Panc1 (cell line): ENCODE measurements at regions not wholly inside any gene's neighbourhood (a gene's known extent, or its start where the extent isn't known, plus 50 kb on each side); places are given as distances from the start of the nearest gene placed in this dataset.

Experiments
- ATAC-seq: fragments of 200-7000 bp; cut with Tn5 transposase; 2 replicates; pipeline ENCODE4 v1.9.1; 2020; ENCODE audit warnings: mild to moderate bottlenecking, moderate library complexity
- BruUV-seq: library from RNA; stranded (reverse); fragments of 400-500 nt; replicated peaks from 2 replicates; lab custom pipeline; 2021; lab: Mats Ljungman, UMichigan
- CTCF ChIA-PET: fragments of 300-600 bp; sonication (Branson Sonifier 250); formaldehyde crosslinking; loops from one replicate; lab custom pipeline; 2022; ENCODE audit warnings: antibody characterized with exemption; lab: Charles Lee
- POLR2A ChIA-PET: fragments of 300-600 bp; sonication (Branson Sonifier 250); formaldehyde crosslinking; loops from one replicate; lab custom pipeline; 2022; ENCODE audit warnings: antibody characterized with exemption; lab: Charles Lee
- DNase-seq: peaks from one replicate; pipeline ENCODE4 v3.0.0-alpha.2; 2010; ENCODE audit warnings: low read depth, low spot score
- H3K27ac ChIP-seq: 2 replicates; pipeline ENCODE4 v1.5.1; 2011; ENCODE audit warnings: mild to moderate bottlenecking, low read length, inconsistent platforms
- H3K27me3 ChIP-seq: fragments of 200-500 bp; sonication (Bioruptor generic); 2 replicates; pipeline ENCODE4 v1.6.0; 2014; ENCODE audit warnings: low read length, inconsistent platforms; ENCODE audit not compliant: control insufficient read depth, insufficient read depth
- H3K36me3 ChIP-seq: fragments of 200-500 bp; sonication (Bioruptor generic); 2 replicates; pipeline ENCODE4 v1.5.1; 2014; ENCODE audit warnings: inconsistent platforms, mild to moderate bottlenecking, low read length, moderate library complexity; ENCODE audit not compliant: control insufficient read depth, insufficient read depth
- H3K4me1 ChIP-seq: 2 replicates; pipeline ENCODE4 v1.5.1; 2011; ENCODE audit warnings: inconsistent platforms, mild to moderate bottlenecking, low read length, moderate library complexity; ENCODE audit not compliant: control insufficient read depth, insufficient read depth
- H3K4me3 ChIP-seq, 2 experiments: 2 replicates each; pipeline ENCODE4 v1.5.1; 2011 to 2012; ENCODE audit warnings: low read depth in 2 of 2, low read length in 2 of 2, mild to moderate bottlenecking in 2 of 2, inconsistent platforms in 1 of 2, moderate library complexity in 1 of 2
- H3K9me3 ChIP-seq: fragments of 200-500 bp; sonication (Bioruptor generic); 2 replicates; pipeline ENCODE4 v1.5.1; 2014; ENCODE audit warnings: low read depth, mild to moderate bottlenecking, inconsistent platforms, low read length, moderate library complexity; ENCODE audit not compliant: control insufficient read depth, insufficient read depth
- CTCF ChIP-seq: fragments of 450-650 bp; IDR thresholded peaks from 2 replicates; pipeline ENCODE4 v1.5.1; 2017; ENCODE audit warnings: mild to moderate bottlenecking
- POLR2AphosphoS5 ChIP-seq: IDR thresholded peaks from 2 replicates; pipeline ENCODE4 v1.6.1; 2012; ENCODE audit warnings: mild to moderate bottlenecking, low read depth, low read length, moderate library complexity
- SIN3A ChIP-seq: IDR thresholded peaks from 2 replicates; pipeline ENCODE4 v1.6.1; 2012; ENCODE audit warnings: low read depth, mild to moderate bottlenecking, low read length, moderate library complexity, borderline replicate concordance; ENCODE audit not compliant: insufficient read depth
- TCF7L2 ChIP-seq: IDR thresholded peaks from 2 replicates; pipeline ENCODE4 v1.6.1; 2011; ENCODE audit warnings: mild to moderate bottlenecking, low read depth, low read length, inconsistent platforms
- in situ Hi-C: cut with HindIII; loops from 2 replicates; pipeline ENCODE4 v1.10.0; 2016; ENCODE audit warnings: low sequenced_read_pairs, low pct_unique_long_range_greater_than_20kb
- intact Hi-C: fragments of 100-400 bp; cut with micrococcal nuclease; formaldehyde crosslinking; loops from one replicate; pipeline ENCODE4 v1.10.0; 2022; ENCODE audit not compliant: unreplicated experiment
- TF ChIP-seq, protein P1 (sequence below), 2 experiments: IDR thresholded peaks; 2 replicates each; pipeline ENCODE4 v1.6.1; 2011 to 2012; ENCODE audit warnings: low read depth in 2 of 2, control low read depth in 1 of 2, low read length in 1 of 2, mild to moderate bottlenecking in 1 of 2, moderate library complexity in 1 of 2; ENCODE audit not compliant: insufficient read depth in 1 of 2

GRCh38 chr12:47417121-47417520, 288.7 kb downstream of the RPAP3 start:
- intact Hi-C loops: no loop called here
- no peak for ATAC-seq
- Histone ChIP-seq H3K9me3 (no peaks in the 10 kb centered on the region), H3K27me3 (peaks cover 2% of the 10 kb centered on the region; the same call in 1 of the 2 replicates), H3K36me3 (no peaks in the 10 kb centered on the region), H3K27ac (no peak overlapping the region), H3K4me1 (no peaks in the 10 kb centered on the region), H3K4me3 (no peak overlapping the region)
- in situ Hi-C loops: no loop called here
- TF ChIP-seq POLR2AphosphoS5 (no peak), TCF7L2 (no peak), SIN3A (no peak), CTCF (no peak)
- TF ChIP-seq, protein P1, sequence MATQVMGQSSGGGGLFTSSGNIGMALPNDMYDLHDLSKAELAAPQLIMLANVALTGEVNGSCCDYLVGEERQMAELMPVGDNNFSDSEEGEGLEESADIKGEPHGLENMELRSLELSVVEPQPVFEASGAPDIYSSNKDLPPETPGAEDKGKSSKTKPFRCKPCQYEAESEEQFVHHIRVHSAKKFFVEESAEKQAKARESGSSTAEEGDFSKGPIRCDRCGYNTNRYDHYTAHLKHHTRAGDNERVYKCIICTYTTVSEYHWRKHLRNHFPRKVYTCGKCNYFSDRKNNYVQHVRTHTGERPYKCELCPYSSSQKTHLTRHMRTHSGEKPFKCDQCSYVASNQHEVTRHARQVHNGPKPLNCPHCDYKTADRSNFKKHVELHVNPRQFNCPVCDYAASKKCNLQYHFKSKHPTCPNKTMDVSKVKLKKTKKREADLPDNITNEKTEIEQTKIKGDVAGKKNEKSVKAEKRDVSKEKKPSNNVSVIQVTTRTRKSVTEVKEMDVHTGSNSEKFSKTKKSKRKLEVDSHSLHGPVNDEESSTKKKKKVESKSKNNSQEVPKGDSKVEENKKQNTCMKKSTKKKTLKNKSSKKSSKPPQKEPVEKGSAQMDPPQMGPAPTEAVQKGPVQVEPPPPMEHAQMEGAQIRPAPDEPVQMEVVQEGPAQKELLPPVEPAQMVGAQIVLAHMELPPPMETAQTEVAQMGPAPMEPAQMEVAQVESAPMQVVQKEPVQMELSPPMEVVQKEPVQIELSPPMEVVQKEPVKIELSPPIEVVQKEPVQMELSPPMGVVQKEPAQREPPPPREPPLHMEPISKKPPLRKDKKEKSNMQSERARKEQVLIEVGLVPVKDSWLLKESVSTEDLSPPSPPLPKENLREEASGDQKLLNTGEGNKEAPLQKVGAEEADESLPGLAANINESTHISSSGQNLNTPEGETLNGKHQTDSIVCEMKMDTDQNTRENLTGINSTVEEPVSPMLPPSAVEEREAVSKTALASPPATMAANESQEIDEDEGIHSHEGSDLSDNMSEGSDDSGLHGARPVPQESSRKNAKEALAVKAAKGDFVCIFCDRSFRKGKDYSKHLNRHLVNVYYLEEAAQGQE (IDR thresholded peaks at IDR 0.05; ENCODE audit: insufficient read depth in 1 of 2, low read depth in 2 of 2, low read length in 1 of 2): no peak
- ChIA-PET POLR2A (no interaction called here), CTCF (no interaction called here)
- no peak for DNase-seq
- BruUV-seq: no TSS peak

DNA sequence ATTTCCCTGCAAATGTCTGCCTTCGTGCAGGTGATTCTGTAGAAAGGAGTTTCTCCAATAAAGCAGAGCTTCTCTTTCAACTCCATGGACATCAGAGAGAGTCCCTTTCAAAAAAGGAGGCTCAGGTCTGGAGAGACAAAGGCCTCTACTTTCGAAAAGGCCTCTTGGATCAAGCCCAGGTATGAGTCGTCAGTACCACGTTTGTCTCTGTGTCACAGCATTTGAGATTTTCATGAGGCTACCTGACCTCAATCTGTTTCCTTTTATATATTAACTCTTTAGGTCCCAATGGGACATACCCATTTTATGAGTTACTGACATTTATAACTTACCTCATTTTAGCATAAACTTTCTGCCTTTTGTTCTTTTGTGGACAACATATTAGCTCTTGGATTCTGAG, 290.8 kb downstream of the RPAP3 start:
- TF ChIP-seq CTCF: no peak
- TF ChIP-seq SIN3A: no peak
- TF ChIP-seq TCF7L2: no peak
- TF ChIP-seq, protein P1 (IDR thresholded peaks at IDR 0.05; ENCODE audit: insufficient read depth in 1 of 2, low read depth in 2 of 2, low read length in 1 of 2): no peak
- TF ChIP-seq POLR2AphosphoS5: no peak
- H3K4me1 ChIP-seq: no peaks in the 10 kb centered on the region
- intact Hi-C loops (no loop called here), in situ Hi-C loops (no loop called here)
- DNase-seq (no peak), ATAC-seq (no peak)
- H3K27ac ChIP-seq: no peak overlapping the region
- H3K27me3 ChIP-seq: peaks cover 2% of the 10 kb centered on the region; the same call in 1 of the 2 replicates
- ChIA-PET POLR2A (interaction anchor here (0.6 kb wide), 1 partner anchor 805 kb away, joined by 3 read pairs; no protein-coding TSS in a partner anchor), CTCF (no interaction called here)
- no peaks in the 10 kb centered on the region for H3K9me3 ChIP-seq
- no peaks in the 10 kb centered on the region for H3K36me3 ChIP-seq
- H3K4me3 ChIP-seq: no peak overlapping the region
- BruUV-seq: no TSS peak
